Parathyroid adenoma (tissue), 2 donors: ENCODE measurements at regions not wholly inside any gene's neighbourhood (a gene's known extent, or its start where the extent isn't known, plus 50 kb on each side); places are given as distances from the start of the nearest gene placed in this dataset.

Source experiments
- H2AFZ ChIP-seq: fragments of 300-600 bp; sonication (generic); one replicate; pipeline ENCODE4 v1.7.0; 2017; ENCODE audit warnings: antibody characterized with exemption, mild to moderate bottlenecking
- H3K27ac ChIP-seq: fragments of 300-600 bp; sonication (generic); one replicate; pipeline ENCODE4 v1.7.0; 2017
- H3K27me3 ChIP-seq: fragments of 300-600 bp; sonication (generic); one replicate; pipeline ENCODE4 v1.7.0; 2017; ENCODE audit warnings: low read length; ENCODE audit not compliant: control insufficient read depth, insufficient read depth
- H3K36me3 ChIP-seq: fragments of 300-600 bp; sonication (generic); one replicate; pipeline ENCODE4 v1.7.0; 2017; ENCODE audit warnings: low read length; ENCODE audit not compliant: control insufficient read depth, insufficient read depth
- H3K4me1 ChIP-seq: fragments of 300-600 bp; sonication (generic); one replicate; pipeline ENCODE4 v1.7.0; 2017; ENCODE audit warnings: control low read depth
- H3K4me2 ChIP-seq: fragments of 300-600 bp; sonication (generic); one replicate; pipeline ENCODE4 v1.7.0; 2017; ENCODE audit warnings: low read length
- H3K4me3 ChIP-seq: fragments of 300-600 bp; sonication (generic); one replicate; pipeline ENCODE4 v1.7.0; 2017; ENCODE audit warnings: low read depth, low read length
- H3K79me2 ChIP-seq: fragments of 300-600 bp; sonication (generic); one replicate; pipeline ENCODE4 v1.7.0; 2017; ENCODE audit warnings: control low read depth
- H3K9ac ChIP-seq: fragments of 300-600 bp; sonication (generic); one replicate; pipeline ENCODE4 v1.7.0; 2017; ENCODE audit warnings: mild to moderate bottlenecking
- H3K9me3 ChIP-seq: fragments of 300-600 bp; sonication (generic); one replicate; pipeline ENCODE4 v1.7.0; 2017; ENCODE audit warnings: low read length; ENCODE audit not compliant: control insufficient read depth
- TF ChIP-seq, protein P1 (sequence below): fragments of 300-600 bp; sonication (generic); IDR thresholded peaks from one replicate; pipeline ENCODE4 v1.7.0; 2017; ENCODE audit warnings: antibody characterized with exemption, mild to moderate bottlenecking
- donor health status: primary hyperparathyroidism.

DNA sequence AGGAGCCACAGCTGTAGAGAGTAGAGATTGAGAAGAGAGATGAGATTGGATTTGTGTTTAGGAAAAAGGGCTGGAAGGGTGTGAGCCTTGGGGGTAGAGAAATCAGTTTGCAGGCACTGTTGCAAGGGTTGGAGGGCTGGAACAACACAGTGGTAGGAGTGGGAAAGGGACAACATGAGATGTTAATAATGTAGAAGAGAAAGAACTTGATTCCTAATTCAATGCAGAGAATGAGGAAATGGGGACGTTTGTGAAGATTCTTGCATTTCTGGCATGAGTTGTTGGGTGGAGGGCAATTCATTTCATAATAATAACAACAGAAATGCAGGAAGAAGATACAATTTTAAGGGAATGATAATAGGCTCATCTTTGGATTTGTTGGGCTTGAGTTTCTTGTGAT, 141.4 kb upstream of the TBX18 start:
- H3K4me2 ChIP-seq, result no peak overlapping the region
- H3K79me2 ChIP-seq, result no peaks in the 10 kb centered on the region
- no peak overlapping the region for H3K9ac ChIP-seq
- no peaks in the 10 kb centered on the region for H3K4me1 ChIP-seq
- H2AFZ ChIP-seq, result no peak overlapping the region
- no peaks in the 10 kb centered on the region for H3K36me3 ChIP-seq
- H3K9me3 ChIP-seq, result no peaks in the 10 kb centered on the region
- TF ChIP-seq, protein P1, sequence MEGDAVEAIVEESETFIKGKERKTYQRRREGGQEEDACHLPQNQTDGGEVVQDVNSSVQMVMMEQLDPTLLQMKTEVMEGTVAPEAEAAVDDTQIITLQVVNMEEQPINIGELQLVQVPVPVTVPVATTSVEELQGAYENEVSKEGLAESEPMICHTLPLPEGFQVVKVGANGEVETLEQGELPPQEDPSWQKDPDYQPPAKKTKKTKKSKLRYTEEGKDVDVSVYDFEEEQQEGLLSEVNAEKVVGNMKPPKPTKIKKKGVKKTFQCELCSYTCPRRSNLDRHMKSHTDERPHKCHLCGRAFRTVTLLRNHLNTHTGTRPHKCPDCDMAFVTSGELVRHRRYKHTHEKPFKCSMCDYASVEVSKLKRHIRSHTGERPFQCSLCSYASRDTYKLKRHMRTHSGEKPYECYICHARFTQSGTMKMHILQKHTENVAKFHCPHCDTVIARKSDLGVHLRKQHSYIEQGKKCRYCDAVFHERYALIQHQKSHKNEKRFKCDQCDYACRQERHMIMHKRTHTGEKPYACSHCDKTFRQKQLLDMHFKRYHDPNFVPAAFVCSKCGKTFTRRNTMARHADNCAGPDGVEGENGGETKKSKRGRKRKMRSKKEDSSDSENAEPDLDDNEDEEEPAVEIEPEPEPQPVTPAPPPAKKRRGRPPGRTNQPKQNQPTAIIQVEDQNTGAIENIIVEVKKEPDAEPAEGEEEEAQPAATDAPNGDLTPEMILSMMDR, result no peak
- no peaks in the 10 kb centered on the region for H3K27me3 ChIP-seq
- no peak overlapping the region for H3K4me3 ChIP-seq
- no peak overlapping the region for H3K27ac ChIP-seq

DNA sequence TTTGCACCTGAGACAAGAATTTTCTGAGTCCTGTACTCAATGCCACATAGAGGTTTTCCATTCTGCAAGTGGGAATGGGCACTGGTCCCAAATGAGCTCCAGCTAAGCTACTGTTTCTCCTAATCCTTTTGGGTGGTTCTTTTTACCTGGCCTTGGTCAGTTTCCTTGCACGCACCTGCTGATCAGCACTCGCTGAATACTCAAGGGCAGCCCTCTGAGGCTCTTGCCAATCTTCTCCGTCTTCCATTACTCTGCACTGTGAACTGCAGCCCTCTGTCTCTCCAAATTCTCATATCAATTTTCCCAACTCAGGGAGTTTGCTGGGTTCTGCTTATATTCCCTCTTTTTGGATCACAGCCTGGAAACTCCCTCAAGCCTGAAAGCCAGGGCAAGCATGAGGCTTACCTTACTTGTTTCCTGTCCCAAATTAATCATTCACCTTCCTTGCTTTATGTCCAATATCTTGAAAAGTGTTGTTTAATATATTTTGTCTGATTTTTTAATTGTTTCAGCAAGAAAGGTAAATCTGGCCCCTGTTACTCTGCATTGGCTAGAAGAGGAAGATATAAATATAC, 138.0 kb upstream of the TBX18 start:
- Histone ChIP-seq H3K36me3 (no peaks in the 10 kb centered on the region), H3K4me2 (no peak overlapping the region), H3K4me1 (no peaks in the 10 kb centered on the region), H2AFZ (no peak overlapping the region), H3K4me3 (no peak overlapping the region), H3K27me3 (no peaks in the 10 kb centered on the region), H3K9ac (no peak overlapping the region), H3K79me2 (no peaks in the 10 kb centered on the region), H3K27ac (no peak overlapping the region), H3K9me3 (no peaks in the 10 kb centered on the region)
- TF ChIP-seq, protein P1, result no peak

DNA sequence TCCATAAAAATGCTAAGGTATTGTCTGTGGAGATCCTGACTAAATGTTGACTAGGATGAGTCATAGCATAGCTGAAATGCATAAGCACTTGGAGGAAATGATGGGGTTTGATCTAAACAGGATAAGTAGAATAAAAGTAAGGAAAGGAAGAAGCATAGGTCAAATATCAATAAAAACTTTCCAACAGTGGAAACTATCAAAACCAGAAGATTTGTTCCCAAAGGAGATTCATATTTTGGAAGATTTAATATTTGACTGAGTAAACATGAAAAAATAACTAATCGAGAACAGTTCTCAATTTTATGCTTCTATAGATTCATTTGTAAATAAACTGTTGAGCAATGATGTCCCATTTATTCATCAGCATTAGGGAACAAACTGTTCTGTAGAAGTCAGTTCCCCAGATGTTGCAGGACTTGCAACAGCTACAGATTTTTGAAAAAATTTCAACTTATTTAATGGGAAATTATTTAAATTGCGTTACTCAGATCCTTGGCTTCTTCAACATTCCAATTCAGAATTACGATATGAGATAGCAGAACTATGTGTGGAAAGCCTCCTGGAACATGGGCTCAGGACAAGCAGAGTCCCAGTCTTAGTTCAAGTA, 133.7 kb upstream of the TBX18 start:
- H3K4me2 ChIP-seq, result no peak overlapping the region
- no peaks in the 10 kb centered on the region for H3K9me3 ChIP-seq
- no peaks in the 10 kb centered on the region for H3K36me3 ChIP-seq
- H3K79me2 ChIP-seq, result no peaks in the 10 kb centered on the region
- H3K27me3 ChIP-seq, result no peaks in the 10 kb centered on the region
- no peak overlapping the region for H3K9ac ChIP-seq
- no peak overlapping the region for H3K4me3 ChIP-seq
- TF ChIP-seq, protein P1, result no peak
- no peak overlapping the region for H3K27ac ChIP-seq
- H3K4me1 ChIP-seq, result no peaks in the 10 kb centered on the region
- no peak overlapping the region for H2AFZ ChIP-seq

DNA sequence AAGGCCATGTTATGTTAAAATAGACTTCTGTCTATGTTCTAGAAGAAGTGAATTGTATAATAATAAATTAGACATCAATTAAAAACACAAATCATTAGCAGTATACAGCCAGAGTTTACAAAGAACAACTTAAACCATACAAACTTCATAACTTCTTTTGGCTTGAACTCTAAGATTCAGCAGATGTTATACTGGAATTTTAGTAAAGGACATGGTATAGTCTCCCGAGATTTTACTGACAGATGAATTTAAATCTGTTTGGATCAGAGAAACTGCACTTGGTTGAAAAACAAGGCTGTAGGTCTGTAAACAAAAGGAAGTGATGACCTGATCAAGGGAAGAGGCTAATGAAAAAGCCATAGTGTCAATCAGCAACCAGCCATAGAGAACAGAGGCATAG, 132.6 kb upstream of the TBX18 start:
- Histone ChIP-seq H3K9ac (no peak overlapping the region), H3K4me2 (no peak overlapping the region), H3K79me2 (no peaks in the 10 kb centered on the region), H3K27me3 (no peaks in the 10 kb centered on the region), H3K4me1 (no peaks in the 10 kb centered on the region), H2AFZ (no peak overlapping the region), H3K9me3 (no peaks in the 10 kb centered on the region), H3K4me3 (no peak overlapping the region), H3K36me3 (no peaks in the 10 kb centered on the region), H3K27ac (no peak overlapping the region)
- TF ChIP-seq, protein P1, result no peak

DNA sequence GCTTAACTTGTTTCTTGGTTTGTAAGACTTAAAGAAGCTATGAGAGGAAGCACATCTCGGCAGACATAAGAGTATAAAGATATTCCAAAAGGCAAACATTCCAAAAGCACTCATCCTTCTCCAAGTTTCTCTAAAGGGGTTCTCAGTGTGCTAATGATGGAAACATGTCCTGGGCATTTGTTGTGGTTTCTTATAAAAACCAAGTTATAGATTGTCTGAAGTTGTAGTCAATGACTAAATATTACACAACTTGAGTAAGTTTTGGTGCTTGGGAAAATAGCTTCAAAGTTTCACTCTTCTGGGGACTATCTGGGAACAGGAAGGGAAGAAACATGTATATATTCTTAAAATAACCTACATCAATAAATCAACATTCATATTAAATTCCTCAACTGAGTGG, 128.3 kb upstream of the TBX18 start:
- no peaks in the 10 kb centered on the region for H3K9me3 ChIP-seq
- TF ChIP-seq, protein P1, result no peak
- H3K4me3 ChIP-seq, result no peak overlapping the region
- no peaks in the 10 kb centered on the region for H3K36me3 ChIP-seq
- H3K27me3 ChIP-seq, result no peaks in the 10 kb centered on the region
- no peak overlapping the region for H2AFZ ChIP-seq
- H3K27ac ChIP-seq, result no peak overlapping the region
- H3K9ac ChIP-seq, result no peak overlapping the region
- H3K4me2 ChIP-seq, result no peak overlapping the region
- H3K79me2 ChIP-seq, result no peaks in the 10 kb centered on the region
- no peaks in the 10 kb centered on the region for H3K4me1 ChIP-seq
